ENCODE measurements at regions not wholly inside any gene's neighbourhood (a gene's known extent, or its start where the extent isn't known, plus 50 kb on each side); places are given as distances from the start of the nearest gene placed in this dataset.

DNA sequence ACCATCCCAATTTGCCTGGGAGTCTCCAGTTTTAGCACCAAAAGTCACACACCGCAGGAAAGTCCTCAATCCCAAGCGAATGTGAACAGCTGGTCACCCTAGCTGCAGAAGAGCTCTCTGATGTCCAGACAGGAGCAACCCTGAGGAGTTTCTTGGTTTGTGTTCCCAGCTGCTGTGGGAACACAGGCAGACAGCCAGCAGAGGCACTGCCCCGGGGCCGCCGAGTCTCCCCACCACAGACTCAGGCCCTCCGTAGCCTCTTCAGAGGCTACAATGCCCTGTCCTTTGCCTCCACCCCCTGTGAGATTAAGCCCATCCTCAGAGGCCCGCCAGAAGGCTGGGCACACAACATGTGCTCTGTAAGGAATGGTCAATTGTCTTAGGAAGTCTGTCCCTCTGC is 111.5 kb downstream of the TTC32 start:
- CTCF ChIA-PET, result no interaction called here
- Histone ChIP-seq H2AFZ (ENCODE audit: control insufficient read depth, low read depth, low read length) (no peak overlapping the region), H3K9ac (ENCODE audit: control insufficient read depth, insufficient read depth, low read length) (no peak overlapping the region), H3K4me1 (ENCODE audit: control insufficient read depth, insufficient read depth, low read length) (no peaks in the 10 kb centered on the region; the same call in 1 of the 2 replicates), H3K4me2 (ENCODE audit: control insufficient read depth, insufficient read depth) (no peak overlapping the region), H3K27me3 (replicated peaks in 1 of 2; ENCODE audit: control insufficient read depth in 2 of 2, insufficient read depth in 2 of 2, low read length in 1 of 2) (peaks cover 0 to 3% of the 10 kb centered on the region in 2 experiments; a peak in 2 of 4 replicates), H3K27ac (ENCODE audit: control insufficient read depth, insufficient read depth) (no peak overlapping the region), H3K4me3 (no peak overlapping the region), H3K79me2 (ENCODE audit: control insufficient read depth, insufficient read depth, low read length) (no peaks in the 10 kb centered on the region), H3K36me3 (ENCODE audit: control insufficient read depth in 2 of 2, insufficient read depth in 2 of 2, low read length in 1 of 2) (no peaks in the 10 kb centered on the region), H3K9me3 (replicated peaks; ENCODE audit: control insufficient read depth, insufficient read depth, low read length) (no peaks in the 10 kb centered on the region; the same call in 2 of the 3 replicates), H4K20me1 (ENCODE audit: control insufficient read depth, insufficient read depth) (no peaks in the 10 kb centered on the region; the same call in 1 of the 2 replicates)
- WGBS (ENCODE audit: insufficient coverage, insufficient replicate concordance, low lambda C conversion rate, missing lambda C conversion rate), result 39% methylated on average over 6 of the region's 7 CpGs
- ATAC-seq, result no peak
- FAIRE-seq, result no peak
- DNase-seq (ENCODE audit: low read depth, low spot score), result no peak
- POLR2A ChIA-PET, result no interaction called here
- intact Hi-C loops (cut with micrococcal nuclease; ENCODE audit: unreplicated experiment), result no loop called here
- in situ Hi-C loops (cut with MboI), result no loop called here
- SMC1A ChIA-PET (ENCODE audit: uncharacterized antibody, unreplicated experiment), result no interaction called here
- no TSS peak for BruUV-seq (replicated peaks)
- RAD21 ChIA-PET (ENCODE audit: unreplicated experiment), result no interaction called here
- TF ChIP-seq JUND (IDR thresholded peaks at IDR 0.05; ENCODE audit: low read depth, low read length), result no peak
- TF ChIP-seq RFX5 (IDR thresholded peaks at IDR 0.05; ENCODE audit: low read depth, low read length), result no peak
- TF ChIP-seq MTA3 (IDR thresholded peaks at IDR 0.05; ENCODE audit: borderline replicate concordance, low read length), result no peak
- TF ChIP-seq MEF2A (IDR thresholded peaks at IDR 0.05; ENCODE audit: insufficient read depth, low read depth, low read length), result no peak
- no peak for TF ChIP-seq MYB (IDR thresholded peaks at IDR 0.05; ENCODE audit: borderline replicate concordance, low read depth, low read length)
- TF ChIP-seq, protein P1, sequence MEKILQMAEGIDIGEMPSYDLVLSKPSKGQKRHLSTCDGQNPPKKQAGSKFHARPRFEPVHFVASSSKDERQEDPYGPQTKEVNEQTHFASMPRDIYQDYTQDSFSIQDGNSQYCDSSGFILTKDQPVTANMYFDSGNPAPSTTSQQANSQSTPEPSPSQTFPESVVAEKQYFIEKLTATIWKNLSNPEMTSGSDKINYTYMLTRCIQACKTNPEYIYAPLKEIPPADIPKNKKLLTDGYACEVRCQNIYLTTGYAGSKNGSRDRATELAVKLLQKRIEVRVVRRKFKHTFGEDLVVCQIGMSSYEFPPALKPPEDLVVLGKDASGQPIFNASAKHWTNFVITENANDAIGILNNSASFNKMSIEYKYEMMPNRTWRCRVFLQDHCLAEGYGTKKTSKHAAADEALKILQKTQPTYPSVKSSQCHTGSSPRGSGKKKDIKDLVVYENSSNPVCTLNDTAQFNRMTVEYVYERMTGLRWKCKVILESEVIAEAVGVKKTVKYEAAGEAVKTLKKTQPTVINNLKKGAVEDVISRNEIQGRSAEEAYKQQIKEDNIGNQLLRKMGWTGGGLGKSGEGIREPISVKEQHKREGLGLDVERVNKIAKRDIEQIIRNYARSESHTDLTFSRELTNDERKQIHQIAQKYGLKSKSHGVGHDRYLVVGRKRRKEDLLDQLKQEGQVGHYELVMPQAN (conservative IDR thresholded peaks at IDR 0.05), result no peak
- TF ChIP-seq RELA (IDR thresholded peaks at IDR 0.05; ENCODE audit: borderline replicate concordance, partially characterized antibody), result no peak
- TF ChIP-seq, protein P2, sequence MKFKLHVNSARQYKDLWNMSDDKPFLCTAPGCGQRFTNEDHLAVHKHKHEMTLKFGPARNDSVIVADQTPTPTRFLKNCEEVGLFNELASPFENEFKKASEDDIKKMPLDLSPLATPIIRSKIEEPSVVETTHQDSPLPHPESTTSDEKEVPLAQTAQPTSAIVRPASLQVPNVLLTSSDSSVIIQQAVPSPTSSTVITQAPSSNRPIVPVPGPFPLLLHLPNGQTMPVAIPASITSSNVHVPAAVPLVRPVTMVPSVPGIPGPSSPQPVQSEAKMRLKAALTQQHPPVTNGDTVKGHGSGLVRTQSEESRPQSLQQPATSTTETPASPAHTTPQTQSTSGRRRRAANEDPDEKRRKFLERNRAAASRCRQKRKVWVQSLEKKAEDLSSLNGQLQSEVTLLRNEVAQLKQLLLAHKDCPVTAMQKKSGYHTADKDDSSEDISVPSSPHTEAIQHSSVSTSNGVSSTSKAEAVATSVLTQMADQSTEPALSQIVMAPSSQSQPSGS (IDR thresholded peaks at IDR 0.05; ENCODE audit: low read length), result no peak
- TF ChIP-seq, protein P3, sequence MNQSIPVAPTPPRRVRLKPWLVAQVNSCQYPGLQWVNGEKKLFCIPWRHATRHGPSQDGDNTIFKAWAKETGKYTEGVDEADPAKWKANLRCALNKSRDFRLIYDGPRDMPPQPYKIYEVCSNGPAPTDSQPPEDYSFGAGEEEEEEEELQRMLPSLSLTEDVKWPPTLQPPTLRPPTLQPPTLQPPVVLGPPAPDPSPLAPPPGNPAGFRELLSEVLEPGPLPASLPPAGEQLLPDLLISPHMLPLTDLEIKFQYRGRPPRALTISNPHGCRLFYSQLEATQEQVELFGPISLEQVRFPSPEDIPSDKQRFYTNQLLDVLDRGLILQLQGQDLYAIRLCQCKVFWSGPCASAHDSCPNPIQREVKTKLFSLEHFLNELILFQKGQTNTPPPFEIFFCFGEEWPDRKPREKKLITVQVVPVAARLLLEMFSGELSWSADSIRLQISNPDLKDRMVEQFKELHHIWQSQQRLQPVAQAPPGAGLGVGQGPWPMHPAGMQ (IDR thresholded peaks at IDR 0.05; ENCODE audit: borderline replicate concordance), result no peak
- TF ChIP-seq YY1 (IDR thresholded peaks at IDR 0.05; ENCODE audit: low read depth, low read length), result no peak
- TF ChIP-seq ZBED1 (IDR thresholded peaks at IDR 0.05; ENCODE audit: borderline replicate concordance), result no peak
- no peak for TF ChIP-seq NFXL1 (IDR thresholded peaks at IDR 0.05; ENCODE audit: borderline replicate concordance)

All from GM12878 (cell line).